Anterior cingulate cortex (tissue), 58 donors: ENCODE measurements at regions not wholly inside any gene's neighbourhood (a gene's known extent, or its start where the extent isn't known, plus 50 kb on each side); places are given as distances from the start of the nearest gene placed in this dataset.
A peak's percentile ranks its signal among the peaks of the same experiment; 100 is the strongest.

Experiments used
- DNase-seq, 58 donors: peaks; one replicate each; lab custom pipeline; 2025; lab: John Stamatoyannopoulos, UW

- DNase-seq = no peak
Observed at GRCh38 chr2:195322324-195322723, 334.7 kb upstream of the SLC39A10 start.

GRCh38 chr2:195320413-195320973, 336.5 kb upstream of the SLC39A10 start:
- no peak for DNase-seq

GRCh38 chr2:195319548-195320412, 337.2 kb upstream of the SLC39A10 start:
- DNase-seq = no peak

- DNase-seq = no peak
Observed at GRCh38 chr2:195319112-195319460, 337.9 kb upstream of the SLC39A10 start.

GRCh38 chr2:195318440-195319111, 338.4 kb upstream of the SLC39A10 start:
- peak in 12 of 58 donors; percentile 1 to 45 (median 7) for DNase-seq

GRCh38 chr2:195317550-195317949, 339.5 kb upstream of the SLC39A10 start:
- DNase-seq = no peak

- DNase-seq = no peak
Observed at GRCh38 chr2:195316486-195316885, 340.5 kb upstream of the SLC39A10 start.

GRCh38 chr2:195313962-195314361, 343.1 kb upstream of the SLC39A10 start:
- DNase-seq = no peak

- DNase-seq = no peak
Observed at GRCh38 chr2:195312662-195313061, 344.4 kb upstream of the SLC39A10 start.

GRCh38 chr2:195308163-195308562, 348.9 kb upstream of the SLC39A10 start:
- DNase-seq = no peak

- no peak for DNase-seq
Observed at GRCh38 chr2:195307751-195308150, 349.3 kb upstream of the SLC39A10 start.

- DNase-seq = peak in 1 of 58 donors; percentile 0
Observed at GRCh38 chr2:195304310-195304709, 352.7 kb upstream of the SLC39A10 start.

- no peak for DNase-seq
Observed at GRCh38 chr2:195300631-195301030, 356.4 kb upstream of the SLC39A10 start.

GRCh38 chr2:195299600-195299999, 357.4 kb upstream of the SLC39A10 start:
- DNase-seq = no peak

- no peak for DNase-seq
Observed at GRCh38 chr2:195296490-195296889, 360.5 kb upstream of the SLC39A10 start.

GRCh38 chr2:195289081-195289480, 367.9 kb upstream of the SLC39A10 start:
- DNase-seq = no peak

- no peak for DNase-seq
Observed at GRCh38 chr2:195279840-195280427, 377.1 kb upstream of the SLC39A10 start.

GRCh38 chr2:195270466-195271039, 386.5 kb upstream of the SLC39A10 start:
- DNase-seq = no peak

GRCh38 chr2:195269220-195269619, 387.8 kb upstream of the SLC39A10 start:
- DNase-seq = no peak

GRCh38 chr2:195257979-195258378, 399.0 kb upstream of the SLC39A10 start:
- DNase-seq = no peak

- no peak for DNase-seq
Observed at GRCh38 chr2:195252018-195252417, 405.0 kb upstream of the SLC39A10 start.
